ENCODE measurements at regions not wholly inside any gene's neighbourhood (a gene's known extent, or its start where the extent isn't known, plus 50 kb on each side); places are given as distances from the start of the nearest gene placed in this dataset.
"Not testable (repeated sequence)": the region's sequence is repeated elsewhere in the genome, so short reads cannot be mapped to it uniquely, and the experiment has no call there.

GRCh38 chr11:121907379-121907778 lies 208.6 kb downstream of the BLID start:
- DNase-seq, result no peak
- Histone ChIP-seq H3K27me3 (ENCODE audit: control insufficient read depth, insufficient read depth, low read length) (no peaks in the 10 kb centered on the region), H3K36me3 (ENCODE audit: control insufficient read depth, insufficient read depth, low read length) (no peaks in the 10 kb centered on the region), H3K9me3 (ENCODE audit: control insufficient read depth, low read depth, low read length) (no peaks in the 10 kb centered on the region), H3K4me1 (ENCODE audit: control insufficient read depth, insufficient read depth, low read length) (no peaks in the 10 kb centered on the region), H3K27ac (ENCODE audit: low read length) (no peak overlapping the region), H3K4me3 (ENCODE audit: low read length) (no peak overlapping the region)
- whole genome bisulfite sequencing (ENCODE audit: insufficient coverage, low lambda C conversion rate), result 80% methylated on average over 2 of the region's 2 CpGs

GRCh38 chr11:121904148-121904547 lies 211.9 kb downstream of the BLID start:
- 94% methylated on average over 2 of the region's 6 CpGs for WGBS (ENCODE audit: insufficient coverage, low lambda C conversion rate)
- H3K4me3 ChIP-seq (ENCODE audit: low read length), result no peak overlapping the region

GRCh38 chr11:121901886-121902285 lies 214.1 kb downstream of the BLID start:
- H3K4me1 ChIP-seq (ENCODE audit: control insufficient read depth, insufficient read depth, low read length), result no peaks in the 10 kb centered on the region
- WGBS (ENCODE audit: insufficient coverage, low lambda C conversion rate), result 94% methylated on average over 2 of the region's 4 CpGs
- DNase-seq, result no peak

More at GRCh38 chr11:121904148-121904547, 211.9 kb downstream of the BLID start:
- Histone ChIP-seq H3K27ac (ENCODE audit: low read length) (no peak overlapping the region), H3K4me1 (ENCODE audit: control insufficient read depth, insufficient read depth, low read length) (no peaks in the 10 kb centered on the region), H3K27me3 (ENCODE audit: control insufficient read depth, insufficient read depth, low read length) (no peaks in the 10 kb centered on the region), H3K36me3 (ENCODE audit: control insufficient read depth, insufficient read depth, low read length) (no peaks in the 10 kb centered on the region), H3K9me3 (ENCODE audit: control insufficient read depth, low read depth, low read length) (no peaks in the 10 kb centered on the region)
- DNase-seq, result no peak

GRCh38 chr11:121901417-121901816 lies 214.6 kb downstream of the BLID start:
- 80% methylated on average over 1 of the region's 2 CpGs for WGBS (ENCODE audit: insufficient coverage, low lambda C conversion rate)
- H3K27ac ChIP-seq (ENCODE audit: low read length); DNase-seq; H3K36me3 ChIP-seq (ENCODE audit: control insufficient read depth, insufficient read depth, low read length); H3K27me3 ChIP-seq (ENCODE audit: control insufficient read depth, insufficient read depth, low read length); H3K4me1 ChIP-seq (ENCODE audit: control insufficient read depth, insufficient read depth, low read length); H3K9me3 ChIP-seq (ENCODE audit: control insufficient read depth, low read depth, low read length); H3K4me3 ChIP-seq (ENCODE audit: low read length): not testable (repeated sequence)

More at GRCh38 chr11:121901886-121902285, 214.1 kb downstream of the BLID start:
- no peak overlapping the region for H3K4me3 ChIP-seq (ENCODE audit: low read length)
- H3K27me3 ChIP-seq (ENCODE audit: control insufficient read depth, insufficient read depth, low read length), result no peaks in the 10 kb centered on the region
- no peak overlapping the region for H3K27ac ChIP-seq (ENCODE audit: low read length)
- H3K9me3 ChIP-seq (ENCODE audit: control insufficient read depth, low read depth, low read length), result no peaks in the 10 kb centered on the region
- H3K36me3 ChIP-seq (ENCODE audit: control insufficient read depth, insufficient read depth, low read length), result no peaks in the 10 kb centered on the region

- no peak overlapping the region for H3K27ac ChIP-seq (ENCODE audit: low read length)
- WGBS (ENCODE audit: insufficient coverage, low lambda C conversion rate), result 83% methylated on average over 1 of the region's 4 CpGs
- H3K27me3 ChIP-seq (ENCODE audit: control insufficient read depth, insufficient read depth, low read length), result no peaks in the 10 kb centered on the region
- no peak overlapping the region for H3K4me3 ChIP-seq (ENCODE audit: low read length)
- no peaks in the 10 kb centered on the region for H3K36me3 ChIP-seq (ENCODE audit: control insufficient read depth, insufficient read depth, low read length)
- H3K4me1 ChIP-seq (ENCODE audit: control insufficient read depth, insufficient read depth, low read length), result no peaks in the 10 kb centered on the region
- no peak for DNase-seq
- no peaks in the 10 kb centered on the region for H3K9me3 ChIP-seq (ENCODE audit: control insufficient read depth, low read depth, low read length)
These were observed 216.5 kb downstream of the BLID start for GRCh38 chr11:121899520-121899919.

- 69% methylated on average over 2 of the region's 7 CpGs for WGBS (ENCODE audit: insufficient coverage, low lambda C conversion rate)
- Histone ChIP-seq H3K4me1 (ENCODE audit: control insufficient read depth, insufficient read depth, low read length) (no peaks in the 10 kb centered on the region), H3K9me3 (ENCODE audit: control insufficient read depth, low read depth, low read length) (no peaks in the 10 kb centered on the region), H3K36me3 (ENCODE audit: control insufficient read depth, insufficient read depth, low read length) (no peaks in the 10 kb centered on the region), H3K27ac (ENCODE audit: low read length) (no peak overlapping the region), H3K27me3 (ENCODE audit: control insufficient read depth, insufficient read depth, low read length) (no peaks in the 10 kb centered on the region), H3K4me3 (ENCODE audit: low read length) (no peak overlapping the region)
- no peak for DNase-seq
These were observed 217.1 kb downstream of the BLID start for GRCh38 chr11:121898903-121899302.

GRCh38 chr11:121895919-121896318 lies 220.1 kb downstream of the BLID start:
- H3K27ac ChIP-seq (ENCODE audit: low read length), result no peak overlapping the region
- no peak overlapping the region for H3K4me3 ChIP-seq (ENCODE audit: low read length)
- H3K9me3 ChIP-seq (ENCODE audit: control insufficient read depth, low read depth, low read length), result no peaks in the 10 kb centered on the region
- H3K36me3 ChIP-seq (ENCODE audit: control insufficient read depth, insufficient read depth, low read length), result no peaks in the 10 kb centered on the region
- no peaks in the 10 kb centered on the region for H3K4me1 ChIP-seq (ENCODE audit: control insufficient read depth, insufficient read depth, low read length)
- H3K27me3 ChIP-seq (ENCODE audit: control insufficient read depth, insufficient read depth, low read length), result no peaks in the 10 kb centered on the region
- WGBS (ENCODE audit: insufficient coverage, low lambda C conversion rate), result no CpG with 5 or more reads among the region's 1 CpG
- DNase-seq, result no peak

GRCh38 chr11:121894581-121894980 lies 221.4 kb downstream of the BLID start:
- DNase-seq, result no peak
- H3K27ac ChIP-seq (ENCODE audit: low read length), result no peak overlapping the region
- H3K36me3 ChIP-seq (ENCODE audit: control insufficient read depth, insufficient read depth, low read length), result no peaks in the 10 kb centered on the region
- H3K4me1 ChIP-seq (ENCODE audit: control insufficient read depth, insufficient read depth, low read length), result no peaks in the 10 kb centered on the region
- no peak overlapping the region for H3K4me3 ChIP-seq (ENCODE audit: low read length)
- no peaks in the 10 kb centered on the region for H3K9me3 ChIP-seq (ENCODE audit: control insufficient read depth, low read depth, low read length)
- no peaks in the 10 kb centered on the region for H3K27me3 ChIP-seq (ENCODE audit: control insufficient read depth, insufficient read depth, low read length)
- WGBS (ENCODE audit: insufficient coverage, low lambda C conversion rate), result no CpG with 5 or more reads among the region's 3 CpGs

- H3K4me1 ChIP-seq (ENCODE audit: control insufficient read depth, insufficient read depth, low read length), result no peaks in the 10 kb centered on the region
- no peak for DNase-seq
- WGBS (ENCODE audit: insufficient coverage, low lambda C conversion rate), result no CpG with 5 or more reads among the region's 3 CpGs
- no peaks in the 10 kb centered on the region for H3K36me3 ChIP-seq (ENCODE audit: control insufficient read depth, insufficient read depth, low read length)
- no peaks in the 10 kb centered on the region for H3K9me3 ChIP-seq (ENCODE audit: control insufficient read depth, low read depth, low read length)
- H3K27me3 ChIP-seq (ENCODE audit: control insufficient read depth, insufficient read depth, low read length), result no peaks in the 10 kb centered on the region
- H3K27ac ChIP-seq (ENCODE audit: low read length), result no peak overlapping the region
- H3K4me3 ChIP-seq (ENCODE audit: low read length), result no peak overlapping the region
These were observed 223.2 kb downstream of the BLID start for GRCh38 chr11:121892863-121893262.

GRCh38 chr11:121892131-121892681 lies 223.8 kb downstream of the BLID start:
- no peaks in the 10 kb centered on the region for H3K9me3 ChIP-seq (ENCODE audit: control insufficient read depth, low read depth, low read length)
- WGBS (ENCODE audit: insufficient coverage, low lambda C conversion rate), result 100% methylated on average over 1 of the region's 3 CpGs
- no peaks in the 10 kb centered on the region for H3K4me1 ChIP-seq (ENCODE audit: control insufficient read depth, insufficient read depth, low read length)
- no peak overlapping the region for H3K27ac ChIP-seq (ENCODE audit: low read length)
- no peak for DNase-seq
- H3K4me3 ChIP-seq (ENCODE audit: low read length), result no peak overlapping the region
- H3K27me3 ChIP-seq (ENCODE audit: control insufficient read depth, insufficient read depth, low read length), result no peaks in the 10 kb centered on the region
- H3K36me3 ChIP-seq (ENCODE audit: control insufficient read depth, insufficient read depth, low read length), result no peaks in the 10 kb centered on the region

- H3K9me3 ChIP-seq (ENCODE audit: control insufficient read depth, low read depth, low read length), result no peaks in the 10 kb centered on the region
- H3K4me3 ChIP-seq (ENCODE audit: low read length), result no peak overlapping the region
- no peaks in the 10 kb centered on the region for H3K27me3 ChIP-seq (ENCODE audit: control insufficient read depth, insufficient read depth, low read length)
- no peaks in the 10 kb centered on the region for H3K4me1 ChIP-seq (ENCODE audit: control insufficient read depth, insufficient read depth, low read length)
- no peaks in the 10 kb centered on the region for H3K36me3 ChIP-seq (ENCODE audit: control insufficient read depth, insufficient read depth, low read length)
- DNase-seq, result no peak
- H3K27ac ChIP-seq (ENCODE audit: low read length), result no peak overlapping the region
- WGBS (ENCODE audit: insufficient coverage, low lambda C conversion rate), result 74% methylated on average over 3 of the region's 6 CpGs
These were observed 225.0 kb downstream of the BLID start for GRCh38 chr11:121890946-121891515.
